ENCODE measurements at regions not wholly inside any gene's neighbourhood (a gene's known extent, or its start where the extent isn't known, plus 50 kb on each side); places are given as distances from the start of the nearest gene placed in this dataset.
A peak's percentile ranks its signal among the peaks of the same experiment; 100 is the strongest.

DNA sequence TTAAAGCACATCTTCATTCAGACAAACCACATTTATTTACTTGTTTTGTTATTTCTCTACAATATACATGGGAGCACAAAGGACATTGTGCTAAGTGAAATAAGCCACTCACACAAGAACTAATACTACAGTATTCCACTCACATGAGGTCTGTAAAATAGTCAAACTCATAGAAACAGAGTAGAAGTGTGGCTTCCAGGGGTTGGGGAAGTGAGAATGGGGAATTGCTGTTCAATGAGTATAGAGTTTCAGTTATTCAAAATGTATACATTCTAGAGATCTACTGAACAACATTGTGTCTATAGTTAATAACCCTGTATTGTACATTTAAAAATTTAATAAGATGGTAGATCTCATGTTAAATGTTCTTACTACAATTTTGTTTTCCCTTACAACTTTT is 88.8 kb downstream of the ATXN7L3B start:
- Histone ChIP-seq H2BK120ac (ENCODE audit: low read depth, low read length) (no peak overlapping the region), H2BK5ac (ENCODE audit: low read length) (no peak overlapping the region), H3K4me1 (ENCODE audit: control insufficient read depth in 2 of 2, insufficient read depth in 1 of 2, low read depth in 1 of 2, low read length in 2 of 2) (no peaks in the 10 kb centered on the region), H3K27ac (replicated peaks; ENCODE audit: low read length) (no peak overlapping the region), H4K8ac (ENCODE audit: low read depth, low read length) (no peak overlapping the region), H3K4me3 (ENCODE audit: low read length in 2 of 2) (no peak overlapping the region), H3K14ac (ENCODE audit: low read length) (no peak overlapping the region), H3K36me3 (replicated peaks in 1 of 2; ENCODE audit: control insufficient read depth in 2 of 2, insufficient read depth in 2 of 2, low read length in 2 of 2) (no peaks in the 10 kb centered on the region), H2AK5ac (ENCODE audit: low read depth, low read length) (no peak overlapping the region), H3K9me3 (replicated peaks in 1 of 2; ENCODE audit: control insufficient read depth in 2 of 2, insufficient read depth in 1 of 2, low read depth in 1 of 2, low read length in 2 of 2) (no peaks in the 10 kb centered on the region), H3K4ac (ENCODE audit: low read length) (no peak overlapping the region), H2BK15ac (ENCODE audit: low read length) (no peak overlapping the region), H3K4me2 (ENCODE audit: insufficient read depth, low read length, poor library complexity, severe bottlenecking) (no peak overlapping the region), H2AFZ (ENCODE audit: low read length) (no peak overlapping the region), H3K23ac (ENCODE audit: low read depth, low read length, poor library complexity) (no peak overlapping the region), H3K79me1 (ENCODE audit: low read depth, low read length) (no peaks in the 10 kb centered on the region), H3K27me3 (ENCODE audit: control insufficient read depth in 3 of 3, insufficient read depth in 3 of 3, low read depth in 1 of 3, low read length in 3 of 3) (no peaks in the 10 kb centered on the region), H3K18ac (ENCODE audit: low read length) (no peak overlapping the region), H4K91ac (ENCODE audit: low read depth, low read length, poor library complexity) (no peak overlapping the region), H3K9ac (ENCODE audit: low read depth, low read length, poor library complexity) (no peak overlapping the region), H2BK12ac (ENCODE audit: low read length) (no peak overlapping the region)
- DNase-seq (ENCODE audit: low spot score) = no peak

DNA sequence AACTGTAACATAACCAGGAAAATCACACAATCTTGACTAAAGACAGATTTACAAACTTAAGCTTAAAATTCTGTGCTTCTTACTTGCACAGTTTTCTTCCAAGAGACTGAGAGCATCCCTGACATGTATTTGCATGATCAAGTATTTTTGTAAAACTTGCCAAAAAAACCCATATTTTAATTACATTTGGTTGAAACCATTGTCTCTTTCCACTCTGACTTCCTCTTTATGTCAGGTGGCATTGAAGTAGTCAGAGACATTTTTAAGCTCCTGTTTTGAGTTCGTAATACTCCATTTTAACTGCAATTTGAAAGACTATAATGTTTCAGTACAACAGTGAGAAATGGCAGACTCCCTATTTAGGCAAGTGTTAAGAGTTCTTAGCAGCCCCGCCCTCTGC is 103.6 kb downstream of the ATXN7L3B start:
- Histone ChIP-seq H3K4ac (ENCODE audit: low read length) (no peak overlapping the region), H3K4me1 (ENCODE audit: control insufficient read depth in 2 of 2, insufficient read depth in 1 of 2, low read depth in 1 of 2, low read length in 2 of 2) (no peaks in the 10 kb centered on the region), H2BK5ac (ENCODE audit: low read length) (no peak overlapping the region), H3K4me2 (ENCODE audit: insufficient read depth, low read length, poor library complexity, severe bottlenecking) (no peak overlapping the region), H3K27ac (replicated peaks; ENCODE audit: low read length) (no peak overlapping the region), H3K18ac (ENCODE audit: low read length) (no peak overlapping the region), H3K79me1 (ENCODE audit: low read depth, low read length) (no peaks in the 10 kb centered on the region), H3K9ac (ENCODE audit: low read depth, low read length, poor library complexity) (no peak overlapping the region), H3K23ac (ENCODE audit: low read depth, low read length, poor library complexity) (no peak overlapping the region), H3K27me3 (ENCODE audit: control insufficient read depth in 3 of 3, insufficient read depth in 3 of 3, low read depth in 1 of 3, low read length in 3 of 3) (no peaks in the 10 kb centered on the region), H3K14ac (ENCODE audit: low read length) (no peak overlapping the region), H4K8ac (ENCODE audit: low read depth, low read length) (no peak overlapping the region), H2BK12ac (ENCODE audit: low read length) (no peak overlapping the region), H4K91ac (ENCODE audit: low read depth, low read length, poor library complexity) (no peak overlapping the region), H3K9me3 (replicated peaks in 1 of 2; ENCODE audit: control insufficient read depth in 2 of 2, insufficient read depth in 1 of 2, low read depth in 1 of 2, low read length in 2 of 2) (peaks cover 0 to 3% of the 10 kb centered on the region in 2 donors), H2AK5ac (ENCODE audit: low read depth, low read length) (no peak overlapping the region), H3K36me3 (replicated peaks in 1 of 2; ENCODE audit: control insufficient read depth in 2 of 2, insufficient read depth in 2 of 2, low read length in 2 of 2) (no peaks in the 10 kb centered on the region), H2AFZ (ENCODE audit: low read length) (no peak overlapping the region), H2BK15ac (ENCODE audit: low read length) (no peak overlapping the region), H2BK120ac (ENCODE audit: low read depth, low read length) (no peak overlapping the region), H3K4me3 (ENCODE audit: low read length in 2 of 2) (no peak overlapping the region)
- WGBS, 2 donors (ENCODE audit: extremely low coverage in 2 of 2, insufficient read length in 2 of 2, insufficient replicate concordance in 1 of 2) = no CpG with 5 or more reads among the region's 2 CpGs
- no peak for DNase-seq (ENCODE audit: low spot score)

DNA sequence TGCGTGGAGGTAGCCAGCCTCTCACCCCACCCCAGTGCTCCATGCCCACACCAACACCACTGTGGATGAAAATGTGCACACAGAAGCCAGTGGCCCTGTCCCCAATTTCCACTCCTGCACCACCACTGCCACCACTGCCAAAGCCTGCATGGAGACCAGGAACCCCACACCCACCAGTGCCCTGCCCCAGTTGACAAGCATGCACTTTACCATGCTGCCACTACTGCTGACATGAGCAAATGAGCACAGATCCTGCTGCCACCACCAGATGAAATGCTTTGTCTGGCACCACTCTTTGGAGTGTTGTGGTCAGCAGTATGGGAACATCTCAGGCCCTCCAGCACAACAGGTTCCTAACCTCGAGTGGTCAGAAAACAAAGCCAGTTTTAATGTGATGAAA is 104.1 kb downstream of the ATXN7L3B start:
- Histone ChIP-seq H3K9ac (ENCODE audit: low read depth, low read length, poor library complexity) (no peak overlapping the region), H3K14ac (ENCODE audit: low read length) (no peak overlapping the region), H3K79me1 (ENCODE audit: low read depth, low read length) (no peaks in the 10 kb centered on the region), H3K23ac (ENCODE audit: low read depth, low read length, poor library complexity) (no peak overlapping the region), H3K4me2 (ENCODE audit: insufficient read depth, low read length, poor library complexity, severe bottlenecking) (no peak overlapping the region), H2BK15ac (ENCODE audit: low read length) (no peak overlapping the region), H2BK5ac (ENCODE audit: low read length) (no peak overlapping the region), H2BK12ac (ENCODE audit: low read length) (peak overlapping the region; percentile 18), H3K27ac (replicated peaks; ENCODE audit: low read length) (no peak overlapping the region), H3K36me3 (replicated peaks in 1 of 2; ENCODE audit: control insufficient read depth in 2 of 2, insufficient read depth in 2 of 2, low read length in 2 of 2) (no peaks in the 10 kb centered on the region), H3K4ac (ENCODE audit: low read length) (no peak overlapping the region), H3K4me1 (ENCODE audit: control insufficient read depth in 2 of 2, insufficient read depth in 1 of 2, low read depth in 1 of 2, low read length in 2 of 2) (no peaks in the 10 kb centered on the region), H4K91ac (ENCODE audit: low read depth, low read length, poor library complexity) (no peak overlapping the region), H2BK120ac (ENCODE audit: low read depth, low read length) (no peak overlapping the region), H2AK5ac (ENCODE audit: low read depth, low read length) (no peak overlapping the region), H3K27me3 (ENCODE audit: control insufficient read depth in 3 of 3, insufficient read depth in 3 of 3, low read depth in 1 of 3, low read length in 3 of 3) (no peaks in the 10 kb centered on the region), H3K9me3 (replicated peaks in 1 of 2; ENCODE audit: control insufficient read depth in 2 of 2, insufficient read depth in 1 of 2, low read depth in 1 of 2, low read length in 2 of 2) (peaks cover 0 to 3% of the 10 kb centered on the region in 2 donors), H3K4me3 (ENCODE audit: low read length in 2 of 2) (no peak overlapping the region), H3K18ac (ENCODE audit: low read length) (no peak overlapping the region), H4K8ac (ENCODE audit: low read depth, low read length) (no peak overlapping the region), H2AFZ (ENCODE audit: low read length) (no peak overlapping the region)
- no CpG with 5 or more reads among the region's 2 CpGs for WGBS, 2 donors (ENCODE audit: extremely low coverage in 2 of 2, insufficient read length in 2 of 2, insufficient replicate concordance in 1 of 2)
- no peak for DNase-seq (ENCODE audit: low spot score)

DNA sequence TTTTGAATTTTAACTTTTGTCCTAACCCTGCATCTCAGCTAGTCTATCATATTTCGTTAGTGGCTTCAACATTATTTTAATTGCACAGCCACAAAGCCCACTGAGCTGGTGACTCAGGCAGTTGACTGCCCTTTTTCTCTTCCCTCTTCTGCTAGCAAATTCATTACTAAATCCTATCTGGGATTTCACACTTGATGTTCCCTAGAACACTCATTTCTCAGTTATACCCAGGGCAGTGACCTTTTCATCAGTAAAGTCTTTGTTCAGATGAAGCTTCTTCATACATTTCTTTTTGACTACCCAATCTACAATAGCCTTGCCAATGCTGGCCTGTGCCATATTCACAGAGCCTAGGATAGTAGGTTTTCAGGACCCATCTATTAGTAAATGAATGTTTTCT is 107.0 kb downstream of the ATXN7L3B start:
- no CpG with 5 or more reads among the region's 1 CpG for WGBS, 2 donors (ENCODE audit: extremely low coverage in 2 of 2, insufficient read length in 2 of 2, insufficient replicate concordance in 1 of 2)
- Histone ChIP-seq H3K4ac (ENCODE audit: low read length) (no peak overlapping the region), H4K8ac (ENCODE audit: low read depth, low read length) (no peak overlapping the region), H2BK120ac (ENCODE audit: low read depth, low read length) (no peak overlapping the region), H3K14ac (ENCODE audit: low read length) (no peak overlapping the region), H2BK5ac (ENCODE audit: low read length) (no peak overlapping the region), H3K23ac (ENCODE audit: low read depth, low read length, poor library complexity) (no peak overlapping the region), H2AK5ac (ENCODE audit: low read depth, low read length) (no peak overlapping the region), H2AFZ (ENCODE audit: low read length) (no peak overlapping the region), H3K4me3 (ENCODE audit: low read length in 2 of 2) (no peak overlapping the region), H3K79me1 (ENCODE audit: low read depth, low read length) (no peaks in the 10 kb centered on the region), H3K9me3 (replicated peaks in 1 of 2; ENCODE audit: control insufficient read depth in 2 of 2, insufficient read depth in 1 of 2, low read depth in 1 of 2, low read length in 2 of 2) (peaks cover 0 to 3% of the 10 kb centered on the region in 2 donors), H2BK12ac (ENCODE audit: low read length) (no peak overlapping the region), H3K18ac (ENCODE audit: low read length) (no peak overlapping the region), H4K91ac (ENCODE audit: low read depth, low read length, poor library complexity) (no peak overlapping the region), H3K27ac (replicated peaks; ENCODE audit: low read length) (no peak overlapping the region), H3K4me1 (ENCODE audit: control insufficient read depth in 2 of 2, insufficient read depth in 1 of 2, low read depth in 1 of 2, low read length in 2 of 2) (no peaks in the 10 kb centered on the region), H3K27me3 (ENCODE audit: control insufficient read depth in 3 of 3, insufficient read depth in 3 of 3, low read depth in 1 of 3, low read length in 3 of 3) (no peaks in the 10 kb centered on the region), H3K36me3 (replicated peaks in 1 of 2; ENCODE audit: control insufficient read depth in 2 of 2, insufficient read depth in 2 of 2, low read length in 2 of 2) (no peaks in the 10 kb centered on the region), H3K9ac (ENCODE audit: low read depth, low read length, poor library complexity) (no peak overlapping the region), H2BK15ac (ENCODE audit: low read length) (no peak overlapping the region), H3K4me2 (ENCODE audit: insufficient read depth, low read length, poor library complexity, severe bottlenecking) (no peak overlapping the region)
- no peak for DNase-seq (ENCODE audit: low spot score)
